ENCODE measurements at regions not wholly inside any gene's neighbourhood (a gene's known extent, or its start where the extent isn't known, plus 50 kb on each side); places are given as distances from the start of the nearest gene placed in this dataset.
A peak's percentile ranks its signal among the peaks of the same experiment; 100 is the strongest.

DNA sequence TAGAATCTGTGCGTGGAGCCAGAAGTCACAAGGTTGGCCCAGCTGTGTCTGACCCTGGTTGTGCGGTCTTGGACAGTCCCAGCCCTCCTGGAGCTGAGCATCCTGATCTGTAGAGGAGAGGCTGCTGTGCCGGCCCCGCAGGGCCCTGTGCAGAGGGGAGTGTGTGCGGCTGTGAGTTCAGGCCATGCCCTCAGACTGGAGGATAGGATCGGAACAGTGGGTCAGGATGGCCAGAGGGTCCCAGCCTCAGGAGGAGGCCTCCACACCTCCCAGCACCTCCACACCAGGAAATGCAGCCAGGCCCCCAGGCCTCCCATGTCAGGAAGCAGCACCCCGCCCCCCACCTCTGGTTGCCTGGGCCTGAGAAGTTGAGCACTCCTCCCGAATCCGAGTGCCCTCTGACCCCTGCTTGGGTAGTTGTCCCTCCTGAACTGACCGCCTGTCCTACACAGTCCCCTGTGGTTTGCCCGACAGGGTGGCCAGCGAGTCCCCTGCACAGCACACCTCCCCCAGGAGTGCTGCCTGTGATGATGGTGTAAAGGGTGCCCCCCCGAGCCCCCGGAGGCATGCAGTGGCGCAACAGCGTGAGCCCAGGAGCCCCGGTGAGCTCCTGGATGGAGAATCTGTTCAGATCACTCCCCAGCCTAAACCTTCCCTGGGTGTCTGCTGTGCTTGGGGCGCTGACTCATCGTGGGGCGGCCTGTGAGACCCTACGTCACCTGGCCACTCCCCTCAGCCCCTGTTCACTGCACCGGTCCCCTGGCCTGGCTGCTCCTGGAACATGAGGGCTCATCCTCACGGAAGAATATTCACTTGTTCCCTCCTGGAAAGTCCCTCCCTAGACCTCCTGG lies 285.2 kb downstream of the SEC14L1 start:
- Histone ChIP-seq H3K4me3 (ENCODE audit: low read length) (no peak overlapping the region), H3K4me1 (ENCODE audit: control insufficient read depth, low read length) (peaks cover 78% of the 10 kb centered on the region), H3K79me2 (ENCODE audit: control insufficient read depth, low read length) (peaks cover 11% of the 10 kb centered on the region), H3K27ac (ENCODE audit: low read depth, low read length) (no peak overlapping the region), H4K20me1 (ENCODE audit: control insufficient read depth, insufficient read depth, low read depth, low read length) (no peaks in the 10 kb centered on the region), H3K27me3 (ENCODE audit: control insufficient read depth, low read length) (no peaks in the 10 kb centered on the region), H3K9me2 (replicated peaks; ENCODE audit: control insufficient read depth, low read length) (no peaks in the 10 kb centered on the region), H3K36me3 (ENCODE audit: control insufficient read depth, low read length) (no peaks in the 10 kb centered on the region), H3F3A (ENCODE audit: control insufficient read depth, insufficient read depth) (peaks cover 3% of the 10 kb centered on the region), H3K4me2 (ENCODE audit: low read length) (peak overlapping the region; percentile 29; the same call in 1 of the 2 replicates), H3K9me3 (ENCODE audit: control insufficient read depth, insufficient read depth, low read length) (no peaks in the 10 kb centered on the region)
- TF ChIP-seq, protein P1, sequence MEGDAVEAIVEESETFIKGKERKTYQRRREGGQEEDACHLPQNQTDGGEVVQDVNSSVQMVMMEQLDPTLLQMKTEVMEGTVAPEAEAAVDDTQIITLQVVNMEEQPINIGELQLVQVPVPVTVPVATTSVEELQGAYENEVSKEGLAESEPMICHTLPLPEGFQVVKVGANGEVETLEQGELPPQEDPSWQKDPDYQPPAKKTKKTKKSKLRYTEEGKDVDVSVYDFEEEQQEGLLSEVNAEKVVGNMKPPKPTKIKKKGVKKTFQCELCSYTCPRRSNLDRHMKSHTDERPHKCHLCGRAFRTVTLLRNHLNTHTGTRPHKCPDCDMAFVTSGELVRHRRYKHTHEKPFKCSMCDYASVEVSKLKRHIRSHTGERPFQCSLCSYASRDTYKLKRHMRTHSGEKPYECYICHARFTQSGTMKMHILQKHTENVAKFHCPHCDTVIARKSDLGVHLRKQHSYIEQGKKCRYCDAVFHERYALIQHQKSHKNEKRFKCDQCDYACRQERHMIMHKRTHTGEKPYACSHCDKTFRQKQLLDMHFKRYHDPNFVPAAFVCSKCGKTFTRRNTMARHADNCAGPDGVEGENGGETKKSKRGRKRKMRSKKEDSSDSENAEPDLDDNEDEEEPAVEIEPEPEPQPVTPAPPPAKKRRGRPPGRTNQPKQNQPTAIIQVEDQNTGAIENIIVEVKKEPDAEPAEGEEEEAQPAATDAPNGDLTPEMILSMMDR (IDR thresholded peaks at IDR 0.05; ENCODE audit: low read depth, low read length, poor library complexity, severe bottlenecking): no peak
- no peak for TF ChIP-seq EZH2phosphoT487 (IDR thresholded peaks at IDR 0.05; ENCODE audit: borderline replicate concordance, low read length)

DNA sequence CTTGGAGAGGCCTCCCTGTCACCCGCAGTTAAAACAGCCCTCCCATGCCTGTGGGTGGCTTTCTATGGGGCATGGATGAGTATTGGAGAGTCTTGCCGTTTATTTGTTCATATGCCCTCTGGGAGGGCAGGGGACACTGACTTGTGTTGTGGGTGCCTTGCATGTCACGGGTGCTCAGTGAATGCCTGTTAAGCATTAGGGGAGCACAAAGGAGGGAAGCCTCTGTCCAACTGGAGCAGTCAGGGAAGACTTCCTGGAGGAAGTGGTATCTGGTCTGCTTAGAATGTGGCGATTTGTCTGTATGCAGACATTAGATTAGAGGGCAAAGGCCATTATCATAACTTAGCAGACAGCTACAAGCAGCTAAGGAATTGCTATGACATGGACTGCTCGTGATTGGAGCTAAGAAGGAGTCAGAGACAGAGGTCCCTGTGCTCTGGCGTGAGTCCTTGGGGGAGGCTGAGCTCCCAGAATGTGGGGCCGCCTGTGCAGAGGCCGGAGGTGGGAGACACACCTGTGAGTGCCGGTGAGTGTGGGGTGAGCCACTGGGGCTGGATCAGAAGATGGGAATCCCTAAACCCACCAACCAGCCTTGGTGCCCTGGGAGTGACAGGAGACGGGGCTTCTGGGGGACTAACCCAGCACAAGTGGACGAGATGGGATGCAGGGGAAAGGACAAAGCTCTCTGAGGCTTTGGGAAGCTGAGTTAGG lies 286.1 kb downstream of the SEC14L1 start:
- H3K36me3 ChIP-seq (ENCODE audit: control insufficient read depth, low read length): no peaks in the 10 kb centered on the region

DNA sequence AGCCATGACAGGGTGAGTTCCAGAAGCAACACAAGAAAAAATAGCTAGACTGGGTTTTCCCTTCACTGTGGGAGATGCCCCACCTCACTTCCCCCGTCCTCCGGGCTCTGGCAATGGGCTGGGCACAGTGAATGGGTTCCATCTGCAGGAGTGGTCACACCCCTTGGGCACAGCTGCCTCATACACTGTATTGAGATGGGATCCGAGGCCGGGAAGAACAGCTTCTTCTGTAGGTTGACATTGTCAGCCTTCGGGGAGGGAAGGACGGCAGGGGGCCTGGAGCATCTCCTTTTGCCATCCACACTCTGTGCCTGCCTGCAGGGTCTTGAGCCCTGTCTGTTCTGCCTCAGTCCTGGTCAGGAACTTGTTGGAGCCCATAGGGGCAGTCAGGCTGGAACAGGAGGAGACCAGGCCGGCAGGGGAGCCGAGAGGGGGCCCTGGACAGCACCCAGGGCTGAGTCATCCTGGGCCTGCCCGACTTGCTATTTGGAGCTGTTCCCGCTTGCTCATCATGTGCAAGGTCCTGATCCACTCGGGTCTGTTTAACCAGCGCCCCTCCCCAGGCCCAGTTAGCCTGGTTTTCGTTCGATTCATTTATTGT lies 286.7 kb downstream of the SEC14L1 start:
- Histone ChIP-seq H4K20me1 (ENCODE audit: control insufficient read depth, insufficient read depth, low read depth, low read length) (no peaks in the 10 kb centered on the region), H3K9me3 (ENCODE audit: control insufficient read depth, insufficient read depth, low read length) (no peaks in the 10 kb centered on the region), H3K4me3 (ENCODE audit: low read length) (no peak overlapping the region), H3K79me2 (ENCODE audit: control insufficient read depth, low read length) (peaks cover 11% of the 10 kb centered on the region), H3F3A (ENCODE audit: control insufficient read depth, insufficient read depth) (peaks cover 6% of the 10 kb centered on the region), H3K4me1 (ENCODE audit: control insufficient read depth, low read length) (peaks cover 79% of the 10 kb centered on the region), H3K9me2 (replicated peaks; ENCODE audit: control insufficient read depth, low read length) (no peaks in the 10 kb centered on the region), H3K27me3 (ENCODE audit: control insufficient read depth, low read length) (no peaks in the 10 kb centered on the region), H3K4me2 (ENCODE audit: low read length) (no peak overlapping the region), H3K36me3 (ENCODE audit: control insufficient read depth, low read length) (no peaks in the 10 kb centered on the region), H3K27ac (ENCODE audit: low read depth, low read length) (no peak overlapping the region)
- TF ChIP-seq, protein P1 (IDR thresholded peaks at IDR 0.05; ENCODE audit: low read depth, low read length, poor library complexity, severe bottlenecking): no peak
- no peak for TF ChIP-seq EZH2phosphoT487 (IDR thresholded peaks at IDR 0.05; ENCODE audit: borderline replicate concordance, low read length)

More for the DNA sequence above, 286.1 kb downstream of the SEC14L1 start:
- Histone ChIP-seq H3K79me2 (ENCODE audit: control insufficient read depth, low read length) (peaks cover 11% of the 10 kb centered on the region), H3F3A (ENCODE audit: control insufficient read depth, insufficient read depth) (peaks cover 6% of the 10 kb centered on the region), H3K4me3 (ENCODE audit: low read length) (no peak overlapping the region), H4K20me1 (ENCODE audit: control insufficient read depth, insufficient read depth, low read depth, low read length) (no peaks in the 10 kb centered on the region), H3K27ac (ENCODE audit: low read depth, low read length) (no peak overlapping the region), H3K4me1 (ENCODE audit: control insufficient read depth, low read length) (peaks cover 78% of the 10 kb centered on the region), H3K27me3 (ENCODE audit: control insufficient read depth, low read length) (no peaks in the 10 kb centered on the region), H3K9me2 (replicated peaks; ENCODE audit: control insufficient read depth, low read length) (no peaks in the 10 kb centered on the region), H3K4me2 (ENCODE audit: low read length) (0 out of 2 replicates have a peak overlapping the region, but pooled peaks have one; percentile 29), H3K9me3 (ENCODE audit: control insufficient read depth, insufficient read depth, low read length) (no peaks in the 10 kb centered on the region)
- TF ChIP-seq, protein P1 (IDR thresholded peaks at IDR 0.05; ENCODE audit: low read depth, low read length, poor library complexity, severe bottlenecking): no peak
- no peak for TF ChIP-seq EZH2phosphoT487 (IDR thresholded peaks at IDR 0.05; ENCODE audit: borderline replicate concordance, low read length)
